ENCODE measurements at regions not wholly inside any gene's neighbourhood (a gene's known extent, or its start where the extent isn't known, plus 50 kb on each side); places are given as distances from the start of the nearest gene placed in this dataset.

GRCh38 chr5:2908086-2908485 is 156.6 kb upstream of the IRX2 start:
- TF ChIP-seq PKNOX1 (IDR thresholded peaks at IDR 0.05) (no peak), NFRKB (IDR thresholded peaks at IDR 0.05) (no peak), HDGF (IDR thresholded peaks at IDR 0.05; ENCODE audit: borderline replicate concordance) (no peak), ELF4 (IDR thresholded peaks at IDR 0.05) (no peak), TARDBP (IDR thresholded peaks at IDR 0.05) (no peak), SP1 (IDR thresholded peaks at IDR 0.05) (no peak), SUZ12 (IDR thresholded peaks at IDR 0.05) (no peak), ARNT (IDR thresholded peaks at IDR 0.05) (no peak), FOXK2 (IDR thresholded peaks at IDR 0.05) (no peak), CTBP1 (IDR thresholded peaks at IDR 0.05; ENCODE audit: borderline replicate concordance) (no peak), ZNF384 (IDR thresholded peaks at IDR 0.05) (no peak)

Data from HEK293T (cell line).